HL-60 (cell line): ENCODE measurements at regions not wholly inside any gene's neighbourhood (a gene's known extent, or its start where the extent isn't known, plus 50 kb on each side); places are given as distances from the start of the nearest gene placed in this dataset.

Experiments
- DNase-seq, 2 experiments: peaks; one replicate each; pipeline ENCODE4 v3.0.0-alpha.2; 2010 to 2020; ENCODE audit warnings: low read depth in 1 of 2, low spot score in 1 of 2
- H3K27ac ChIP-seq: fragments of 250-450 bp; sonication (Bioruptor Pico); replicated peaks from 2 replicates; pipeline ENCODE4 v1.5.1; 2020; ENCODE audit warnings: mild to moderate bottlenecking, moderate library complexity
- H3K27me3 ChIP-seq: fragments of 250-450 bp; sonication (Bioruptor Pico); 2 replicates; pipeline ENCODE4 v1.5.1; 2021; ENCODE audit warnings: mild to moderate bottlenecking, moderate library complexity; ENCODE audit not compliant: insufficient read depth, poor library complexity, severe bottlenecking
- H3K4me3 ChIP-seq: replicated peaks from 2 replicates; pipeline ENCODE4 v1.5.1; 2011; ENCODE audit warnings: mild to moderate bottlenecking, control low read depth, low read length; ENCODE audit not compliant: insufficient read depth
- GABPA ChIP-seq: IDR thresholded peaks from 2 replicates; pipeline ENCODE4 v1.6.1; 2012; ENCODE audit warnings: low read depth
- POLR2AphosphoS5 ChIP-seq: IDR thresholded peaks from 2 replicates; pipeline ENCODE4 v1.6.1; 2012; ENCODE audit warnings: low read depth
- SPI1 ChIP-seq: IDR thresholded peaks from 2 replicates; pipeline ENCODE4 v1.6.1; 2012; ENCODE audit warnings: low read depth, mild to moderate bottlenecking, borderline replicate concordance
- TF ChIP-seq, protein P1 (sequence below): IDR thresholded peaks from 2 replicates; pipeline ENCODE4 v1.6.1; 2012; ENCODE audit warnings: low read depth; ENCODE audit not compliant: insufficient replicate concordance
- TF ChIP-seq, protein P2 (sequence below): IDR thresholded peaks from one replicate; pipeline ENCODE4 v1.5.1; 2011; ENCODE audit warnings: low read length, control low read depth, inconsistent platforms; ENCODE audit not compliant: insufficient read depth

DNA sequence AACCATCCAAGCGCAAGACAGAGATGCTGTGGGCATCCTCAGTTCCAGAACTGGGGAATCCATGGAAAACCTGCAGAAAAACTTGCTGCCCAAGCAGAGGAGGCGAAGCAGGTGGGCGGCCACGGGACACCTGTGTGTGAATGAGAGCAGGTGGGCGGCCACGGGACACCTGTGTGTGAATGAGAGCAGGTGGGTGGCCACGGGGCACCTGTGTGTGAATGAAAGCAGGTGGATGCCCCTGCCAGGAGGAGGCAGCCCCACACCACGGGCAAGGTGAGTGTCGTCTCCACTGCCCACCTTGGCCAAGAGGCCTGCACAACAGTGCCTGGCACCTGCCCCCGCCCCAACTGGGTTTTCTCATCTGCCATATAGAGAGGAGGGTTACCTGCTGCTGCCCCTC is 59.2 kb downstream of the GSC start:
- DNase-seq = no peak
- TF ChIP-seq GABPA (no peak), POLR2AphosphoS5 (no peak), SPI1 (no peak)
- TF ChIP-seq, protein P1, sequence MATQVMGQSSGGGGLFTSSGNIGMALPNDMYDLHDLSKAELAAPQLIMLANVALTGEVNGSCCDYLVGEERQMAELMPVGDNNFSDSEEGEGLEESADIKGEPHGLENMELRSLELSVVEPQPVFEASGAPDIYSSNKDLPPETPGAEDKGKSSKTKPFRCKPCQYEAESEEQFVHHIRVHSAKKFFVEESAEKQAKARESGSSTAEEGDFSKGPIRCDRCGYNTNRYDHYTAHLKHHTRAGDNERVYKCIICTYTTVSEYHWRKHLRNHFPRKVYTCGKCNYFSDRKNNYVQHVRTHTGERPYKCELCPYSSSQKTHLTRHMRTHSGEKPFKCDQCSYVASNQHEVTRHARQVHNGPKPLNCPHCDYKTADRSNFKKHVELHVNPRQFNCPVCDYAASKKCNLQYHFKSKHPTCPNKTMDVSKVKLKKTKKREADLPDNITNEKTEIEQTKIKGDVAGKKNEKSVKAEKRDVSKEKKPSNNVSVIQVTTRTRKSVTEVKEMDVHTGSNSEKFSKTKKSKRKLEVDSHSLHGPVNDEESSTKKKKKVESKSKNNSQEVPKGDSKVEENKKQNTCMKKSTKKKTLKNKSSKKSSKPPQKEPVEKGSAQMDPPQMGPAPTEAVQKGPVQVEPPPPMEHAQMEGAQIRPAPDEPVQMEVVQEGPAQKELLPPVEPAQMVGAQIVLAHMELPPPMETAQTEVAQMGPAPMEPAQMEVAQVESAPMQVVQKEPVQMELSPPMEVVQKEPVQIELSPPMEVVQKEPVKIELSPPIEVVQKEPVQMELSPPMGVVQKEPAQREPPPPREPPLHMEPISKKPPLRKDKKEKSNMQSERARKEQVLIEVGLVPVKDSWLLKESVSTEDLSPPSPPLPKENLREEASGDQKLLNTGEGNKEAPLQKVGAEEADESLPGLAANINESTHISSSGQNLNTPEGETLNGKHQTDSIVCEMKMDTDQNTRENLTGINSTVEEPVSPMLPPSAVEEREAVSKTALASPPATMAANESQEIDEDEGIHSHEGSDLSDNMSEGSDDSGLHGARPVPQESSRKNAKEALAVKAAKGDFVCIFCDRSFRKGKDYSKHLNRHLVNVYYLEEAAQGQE = no peak
- TF ChIP-seq, protein P2, sequence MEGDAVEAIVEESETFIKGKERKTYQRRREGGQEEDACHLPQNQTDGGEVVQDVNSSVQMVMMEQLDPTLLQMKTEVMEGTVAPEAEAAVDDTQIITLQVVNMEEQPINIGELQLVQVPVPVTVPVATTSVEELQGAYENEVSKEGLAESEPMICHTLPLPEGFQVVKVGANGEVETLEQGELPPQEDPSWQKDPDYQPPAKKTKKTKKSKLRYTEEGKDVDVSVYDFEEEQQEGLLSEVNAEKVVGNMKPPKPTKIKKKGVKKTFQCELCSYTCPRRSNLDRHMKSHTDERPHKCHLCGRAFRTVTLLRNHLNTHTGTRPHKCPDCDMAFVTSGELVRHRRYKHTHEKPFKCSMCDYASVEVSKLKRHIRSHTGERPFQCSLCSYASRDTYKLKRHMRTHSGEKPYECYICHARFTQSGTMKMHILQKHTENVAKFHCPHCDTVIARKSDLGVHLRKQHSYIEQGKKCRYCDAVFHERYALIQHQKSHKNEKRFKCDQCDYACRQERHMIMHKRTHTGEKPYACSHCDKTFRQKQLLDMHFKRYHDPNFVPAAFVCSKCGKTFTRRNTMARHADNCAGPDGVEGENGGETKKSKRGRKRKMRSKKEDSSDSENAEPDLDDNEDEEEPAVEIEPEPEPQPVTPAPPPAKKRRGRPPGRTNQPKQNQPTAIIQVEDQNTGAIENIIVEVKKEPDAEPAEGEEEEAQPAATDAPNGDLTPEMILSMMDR = no peak
- Histone ChIP-seq H3K27ac (no peak overlapping the region), H3K4me3 (no peak overlapping the region), H3K27me3 (no peaks in the 10 kb centered on the region)

DNA sequence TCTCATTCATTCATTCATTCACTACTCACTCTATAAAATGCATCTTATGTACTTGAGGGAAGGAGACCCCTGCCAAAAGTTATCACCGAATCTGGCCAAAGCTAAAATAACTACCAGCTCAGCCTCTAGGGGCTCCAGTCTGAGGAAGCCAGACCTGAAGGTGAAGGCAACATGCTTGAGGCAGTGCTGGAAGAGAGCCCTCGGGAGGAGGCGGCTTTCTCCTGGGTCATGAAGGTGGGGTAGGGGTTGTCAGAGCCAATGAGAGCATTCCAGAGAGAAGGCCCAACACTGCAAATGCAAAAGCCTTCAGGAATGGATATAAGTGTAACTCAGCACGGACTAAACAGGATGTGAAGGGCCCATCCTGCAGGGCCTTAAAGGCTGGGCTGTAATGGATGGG is 62.4 kb downstream of the GSC start:
- TF ChIP-seq SPI1 (no peak), GABPA (no peak), POLR2AphosphoS5 (no peak)
- TF ChIP-seq, protein P1 = no peak
- TF ChIP-seq, protein P2 = no peak
- no peak overlapping the region for H3K4me3 ChIP-seq
- no peaks in the 10 kb centered on the region for H3K27me3 ChIP-seq
- DNase-seq = no peak
- no peak overlapping the region for H3K27ac ChIP-seq

DNA sequence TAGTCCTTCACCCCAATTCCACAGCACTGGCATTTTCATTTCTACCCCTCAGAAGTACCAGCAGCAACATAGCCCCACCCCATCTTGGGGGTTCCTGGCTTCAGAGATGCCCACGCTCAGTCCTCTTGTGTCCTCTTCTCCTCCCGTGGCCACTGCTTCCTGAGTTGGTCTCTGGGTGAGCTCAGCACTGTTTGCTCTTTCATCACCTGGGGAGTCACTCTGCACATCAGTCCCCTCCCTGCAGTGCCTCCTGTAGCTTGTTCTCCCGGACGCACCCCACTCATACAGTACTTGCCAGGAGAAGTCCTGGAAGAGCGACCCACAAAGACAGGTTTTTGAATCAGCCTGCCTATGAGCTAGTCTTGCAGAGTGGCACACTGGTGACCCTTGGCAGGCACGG is 63.8 kb downstream of the GSC start:
- no peak for DNase-seq
- H3K4me3 ChIP-seq = no peak overlapping the region
- no peak overlapping the region for H3K27ac ChIP-seq
- no peaks in the 10 kb centered on the region for H3K27me3 ChIP-seq
- TF ChIP-seq GABPA (no peak), POLR2AphosphoS5 (no peak), SPI1 (no peak)
- TF ChIP-seq, protein P2 = no peak
- TF ChIP-seq, protein P1 = no peak
